Uterus (tissue), 3 donors: ENCODE measurements at regions not wholly inside any gene's neighbourhood (a gene's known extent, or its start where the extent isn't known, plus 50 kb on each side); places are given as distances from the start of the nearest gene placed in this dataset.

ENCODE experiments used
- DNase-seq, 2 donors: peaks; one replicate each; pipeline ENCODE4 v3.0.0-alpha.2; 2019 to 2020
- H3K27ac ChIP-seq, 2 donors: fragments of 200-600 bp; sonication (generic); 1 replicate in 1 of 2; 2 replicates in 1 of 2; pipeline ENCODE4 v1.5.1; 2016 to 2018
- H3K27me3 ChIP-seq, 2 donors: fragments of 200-600 bp; sonication (generic); one replicate each; pipeline ENCODE4 v1.5.1; 2018 to 2019; ENCODE audit warnings: control low read depth in 1 of 2
- H3K36me3 ChIP-seq, 2 donors: fragments of 200-600 bp; sonication (generic); one replicate each; pipeline ENCODE4 v1.5.1; 2019; ENCODE audit warnings: control low read depth in 1 of 2
- H3K4me1 ChIP-seq, 2 donors: fragments of 200-600 bp; sonication (generic); one replicate each; pipeline ENCODE4 v1.5.1; 2018 to 2019; ENCODE audit warnings: control low read depth in 1 of 2
- H3K4me3 ChIP-seq, 2 donors: fragments of 200-600 bp; sonication (generic); 1 replicate in 1 of 2; 2 replicates in 1 of 2; pipeline ENCODE4 v1.5.1; 2018 to 2019; ENCODE audit warnings: mild to moderate bottlenecking in 1 of 2
- H3K9me3 ChIP-seq, 2 donors: fragments of 200-600 bp; sonication (generic); one replicate each; pipeline ENCODE4 v1.5.1; 2019; ENCODE audit warnings: control low read depth in 1 of 2
- POLR2A ChIP-seq, 2 donors: fragments of 450-650 bp; IDR thresholded peaks; one replicate each; pipeline ENCODE4 v1.6.1; 2016; ENCODE audit warnings: antibody characterized with exemption in 2 of 2, mild to moderate bottlenecking in 1 of 2, moderate library complexity in 1 of 2
- intact Hi-C: fragments of 100-400 bp; cut with DNase I; formaldehyde crosslinking; loops from one replicate; pipeline ENCODE4 v1.15.1; 2023; ENCODE audit warnings: low total_unique reads
- TF ChIP-seq, protein P1 (sequence below), 4 experiments: fragments of 200-600 bp in 2 of 4; fragments of 450-650 bp in 2 of 4; sonication (generic) in 2 of 4; IDR thresholded peaks; one replicate each; pipeline ENCODE4 v1.5.1; 2016 to 2019; ENCODE audit warnings: antibody characterized with exemption in 4 of 4, mild to moderate bottlenecking in 2 of 4, moderate library complexity in 1 of 4
- donor health status: DM: yes; HTN: yes; CAD: no.

GRCh38 chr4:28916585-28916984, 1803.6 kb upstream of the PCDH7 start:
- Histone ChIP-seq H3K9me3 (no peaks in the 10 kb centered on the region), H3K36me3 (no peaks in the 10 kb centered on the region), H3K27ac (no peak overlapping the region), H3K4me3 (no peak overlapping the region), H3K27me3 (no peaks in the 10 kb centered on the region), H3K4me1 (no peaks in the 10 kb centered on the region)
- DNase-seq, result no peak
- intact Hi-C loops, result no loop called here
- no peak for TF ChIP-seq POLR2A (IDR thresholded peaks at IDR 0.05)
- TF ChIP-seq, protein P1, sequence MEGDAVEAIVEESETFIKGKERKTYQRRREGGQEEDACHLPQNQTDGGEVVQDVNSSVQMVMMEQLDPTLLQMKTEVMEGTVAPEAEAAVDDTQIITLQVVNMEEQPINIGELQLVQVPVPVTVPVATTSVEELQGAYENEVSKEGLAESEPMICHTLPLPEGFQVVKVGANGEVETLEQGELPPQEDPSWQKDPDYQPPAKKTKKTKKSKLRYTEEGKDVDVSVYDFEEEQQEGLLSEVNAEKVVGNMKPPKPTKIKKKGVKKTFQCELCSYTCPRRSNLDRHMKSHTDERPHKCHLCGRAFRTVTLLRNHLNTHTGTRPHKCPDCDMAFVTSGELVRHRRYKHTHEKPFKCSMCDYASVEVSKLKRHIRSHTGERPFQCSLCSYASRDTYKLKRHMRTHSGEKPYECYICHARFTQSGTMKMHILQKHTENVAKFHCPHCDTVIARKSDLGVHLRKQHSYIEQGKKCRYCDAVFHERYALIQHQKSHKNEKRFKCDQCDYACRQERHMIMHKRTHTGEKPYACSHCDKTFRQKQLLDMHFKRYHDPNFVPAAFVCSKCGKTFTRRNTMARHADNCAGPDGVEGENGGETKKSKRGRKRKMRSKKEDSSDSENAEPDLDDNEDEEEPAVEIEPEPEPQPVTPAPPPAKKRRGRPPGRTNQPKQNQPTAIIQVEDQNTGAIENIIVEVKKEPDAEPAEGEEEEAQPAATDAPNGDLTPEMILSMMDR (IDR thresholded peaks at IDR 0.05), result no peak

- Histone ChIP-seq H3K36me3 (no peaks in the 10 kb centered on the region), H3K27me3 (no peaks in the 10 kb centered on the region), H3K4me1 (no peaks in the 10 kb centered on the region), H3K27ac (no peak overlapping the region), H3K4me3 (no peak overlapping the region), H3K9me3 (no peaks in the 10 kb centered on the region)
- intact Hi-C loops, result no loop called here
- DNase-seq, result no peak
- TF ChIP-seq, protein P1 (IDR thresholded peaks at IDR 0.05), result no peak
- no peak for TF ChIP-seq POLR2A (IDR thresholded peaks at IDR 0.05)
Observed at GRCh38 chr4:28918871-28919270, 1801.3 kb upstream of the PCDH7 start.

GRCh38 chr4:28921886-28922285, 1798.3 kb upstream of the PCDH7 start:
- DNase-seq, result no peak
- Histone ChIP-seq H3K4me3 (no peak overlapping the region), H3K9me3 (no peaks in the 10 kb centered on the region), H3K27ac (no peak overlapping the region), H3K36me3 (no peaks in the 10 kb centered on the region), H3K27me3 (no peaks in the 10 kb centered on the region), H3K4me1 (no peaks in the 10 kb centered on the region)
- intact Hi-C loops, result no loop called here
- TF ChIP-seq, protein P1 (IDR thresholded peaks at IDR 0.05), result no peak
- TF ChIP-seq POLR2A (IDR thresholded peaks at IDR 0.05), result no peak

GRCh38 chr4:28926156-28926555, 1794.0 kb upstream of the PCDH7 start:
- no peak overlapping the region for H3K27ac ChIP-seq
- H3K36me3 ChIP-seq, result no peaks in the 10 kb centered on the region
- H3K9me3 ChIP-seq, result no peaks in the 10 kb centered on the region
- intact Hi-C loops, result no loop called here
- no peaks in the 10 kb centered on the region for H3K27me3 ChIP-seq
- no peak for TF ChIP-seq POLR2A (IDR thresholded peaks at IDR 0.05)
- TF ChIP-seq, protein P1 (IDR thresholded peaks at IDR 0.05), result no peak
- no peak for DNase-seq
- no peaks in the 10 kb centered on the region for H3K4me1 ChIP-seq
- no peak overlapping the region for H3K4me3 ChIP-seq

DNA sequence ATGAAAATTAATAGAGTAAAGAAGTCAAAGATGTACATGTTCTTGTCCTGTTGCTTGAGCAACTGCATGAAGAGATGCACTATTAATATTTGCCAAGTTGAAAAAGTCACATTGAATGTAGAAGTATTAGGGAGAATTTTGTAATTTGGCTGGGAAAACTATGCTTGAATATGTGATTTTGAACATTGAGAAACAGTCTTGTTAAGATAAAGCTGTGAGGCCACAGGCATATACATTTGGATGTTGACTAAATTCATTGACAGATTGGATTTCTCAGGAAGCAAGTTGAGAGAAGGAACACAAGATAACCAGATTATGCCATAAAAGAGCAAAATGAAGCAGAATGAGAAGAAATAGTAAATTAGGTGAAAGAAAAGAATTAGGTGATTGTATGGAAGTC, 1777.5 kb upstream of the PCDH7 start:
- Histone ChIP-seq H3K36me3 (no peaks in the 10 kb centered on the region), H3K4me1 (no peaks in the 10 kb centered on the region), H3K4me3 (no peak overlapping the region), H3K27me3 (no peaks in the 10 kb centered on the region), H3K9me3 (no peaks in the 10 kb centered on the region), H3K27ac (no peak overlapping the region)
- DNase-seq, result no peak
- TF ChIP-seq, protein P1 (IDR thresholded peaks at IDR 0.05), result no peak
- TF ChIP-seq POLR2A (IDR thresholded peaks at IDR 0.05), result no peak
- intact Hi-C loops, result no loop called here
